NCI-H774 (cell line): ENCODE measurements at regions not wholly inside any gene's neighbourhood (a gene's known extent, or its start where the extent isn't known, plus 50 kb on each side); places are given as distances from the start of the nearest gene placed in this dataset.
A peak's percentile ranks its signal among the peaks of the same experiment; 100 is the strongest.

Experiments
- DNase-seq: peaks from one replicate; lab custom pipeline; 2025; lab: John Stamatoyannopoulos, UW

DNA sequence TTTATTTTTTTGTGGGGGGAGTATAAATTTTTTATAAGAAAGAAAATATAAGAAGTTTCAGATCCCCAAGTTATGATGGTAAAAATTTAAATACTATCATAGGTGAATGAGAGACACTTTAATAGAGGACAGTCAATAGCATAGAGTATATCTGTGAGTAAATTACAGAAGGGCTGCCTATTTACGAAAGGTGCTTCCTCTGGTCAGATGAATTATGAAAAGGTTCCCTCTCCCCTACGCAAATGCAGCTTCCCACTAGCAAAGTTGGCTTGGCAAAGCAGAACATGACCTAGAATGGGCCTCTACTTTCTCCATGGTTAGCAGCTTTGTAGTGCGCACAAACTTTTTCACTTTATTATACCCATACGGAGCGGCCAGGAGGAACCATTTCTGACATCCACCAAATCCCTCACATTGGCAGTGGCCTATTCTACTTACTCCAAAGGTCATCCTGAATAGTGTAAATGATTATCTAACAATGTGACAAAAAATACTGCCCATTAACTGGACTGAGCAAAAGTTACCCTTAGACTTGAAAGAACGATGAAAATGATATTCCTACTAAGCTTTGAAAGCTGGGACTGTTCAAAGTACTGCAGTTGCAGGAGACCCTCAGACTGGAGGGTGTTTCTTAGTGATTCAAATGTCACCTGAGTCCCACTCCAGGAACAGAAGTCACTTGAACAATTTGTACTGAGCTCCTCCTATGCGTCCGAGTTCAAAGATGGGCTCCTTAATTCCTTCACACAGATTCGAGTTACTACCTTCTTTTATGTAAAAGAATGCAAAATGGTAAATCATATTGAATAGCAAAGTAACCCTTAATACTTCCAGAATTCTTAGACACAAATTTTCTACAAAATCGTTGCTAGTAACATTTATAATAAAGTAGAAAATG is 148.5 kb downstream of the NOL4 start:
- no peak for DNase-seq

GRCh38 chr18:34061226-34061625 is 163.5 kb downstream of the NOL4 start:
- no peak for DNase-seq

GRCh38 chr18:34055227-34055626 is 169.5 kb downstream of the NOL4 start:
- DNase-seq, result no peak

DNA sequence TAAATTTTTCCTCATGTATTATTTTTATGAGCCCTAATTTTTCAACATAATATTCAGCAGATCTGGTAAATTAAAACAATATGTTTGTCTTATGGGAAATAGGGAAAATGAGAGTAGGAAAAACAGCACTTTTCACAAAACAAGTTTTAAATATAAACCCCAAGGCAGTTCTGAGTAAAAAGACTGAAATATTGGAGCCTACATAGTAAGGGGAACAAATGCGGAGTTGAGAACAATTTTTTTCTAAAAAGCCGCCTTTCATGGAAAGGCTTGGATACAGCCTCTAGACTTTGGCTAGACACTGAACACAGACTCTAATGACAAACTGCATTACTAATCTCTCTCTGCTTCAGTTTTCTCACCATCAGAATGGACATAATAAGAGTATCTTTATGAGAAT is 174.1 kb downstream of the NOL4 start:
- DNase-seq, result no peak

- no peak for DNase-seq
Observed at GRCh38 chr18:34049511-34049910, 175.2 kb downstream of the NOL4 start.

DNA sequence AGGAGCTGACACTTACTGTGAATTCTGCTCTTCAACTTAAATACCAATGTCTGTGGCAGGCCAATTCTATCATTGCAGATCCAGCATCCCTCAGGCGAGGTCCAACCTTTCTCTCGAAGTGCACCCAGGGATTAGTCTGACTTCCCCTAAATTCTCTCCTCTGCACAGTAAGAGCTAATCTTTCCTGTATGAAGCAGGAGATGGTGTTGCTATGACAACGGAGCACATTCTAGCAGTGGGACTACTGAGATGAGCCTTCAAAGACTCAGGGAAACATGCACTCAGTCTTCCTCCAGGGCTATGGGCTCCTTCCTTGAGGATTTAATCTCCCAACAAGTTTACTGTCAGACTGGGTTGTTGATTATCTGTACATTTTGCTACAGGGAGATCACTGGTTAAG is 176.3 kb downstream of the NOL4 start:
- no peak for DNase-seq

DNA sequence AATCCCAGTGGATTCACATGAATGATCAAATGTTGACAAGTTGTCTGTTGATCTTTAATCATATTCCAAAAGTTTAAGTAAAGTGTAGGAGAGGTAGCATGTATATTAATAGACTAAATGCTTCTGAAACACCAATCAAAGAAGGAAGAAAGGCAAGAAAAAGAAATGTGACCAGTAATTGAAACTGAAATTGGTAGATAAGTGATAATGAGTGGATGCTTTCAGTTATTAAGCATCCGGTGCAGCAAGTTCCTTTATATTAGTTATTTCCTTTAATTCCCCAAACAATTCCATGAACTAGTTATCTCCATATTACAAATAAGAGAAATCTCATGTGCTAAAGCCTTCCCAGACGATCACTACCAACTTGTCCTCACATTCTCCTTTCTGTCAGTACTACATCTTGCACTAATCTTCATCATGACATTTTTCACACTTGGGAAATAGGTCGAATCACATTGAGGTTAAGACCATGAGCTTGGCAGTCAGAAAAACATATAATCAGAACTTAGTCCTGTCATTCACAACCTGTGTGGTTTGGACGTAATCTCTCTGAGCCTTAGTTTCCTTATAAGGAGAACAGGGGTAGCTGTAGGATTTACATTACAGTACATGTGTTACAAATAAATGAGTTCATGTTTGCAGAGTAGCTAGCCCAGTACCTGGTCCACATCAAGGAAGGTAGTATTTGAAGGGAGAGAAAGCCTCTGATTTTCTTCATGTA is 182.1 kb downstream of the NOL4 start:
- DNase-seq, result no peak

GRCh38 chr18:34039611-34040010 is 185.1 kb downstream of the NOL4 start:
- no peak for DNase-seq

GRCh38 chr18:34039201-34039600 is 185.5 kb downstream of the NOL4 start:
- peak; percentile 60 for DNase-seq

- DNase-seq, result no peak
Observed at GRCh38 chr18:34038086-34038485, 186.6 kb downstream of the NOL4 start.

DNA sequence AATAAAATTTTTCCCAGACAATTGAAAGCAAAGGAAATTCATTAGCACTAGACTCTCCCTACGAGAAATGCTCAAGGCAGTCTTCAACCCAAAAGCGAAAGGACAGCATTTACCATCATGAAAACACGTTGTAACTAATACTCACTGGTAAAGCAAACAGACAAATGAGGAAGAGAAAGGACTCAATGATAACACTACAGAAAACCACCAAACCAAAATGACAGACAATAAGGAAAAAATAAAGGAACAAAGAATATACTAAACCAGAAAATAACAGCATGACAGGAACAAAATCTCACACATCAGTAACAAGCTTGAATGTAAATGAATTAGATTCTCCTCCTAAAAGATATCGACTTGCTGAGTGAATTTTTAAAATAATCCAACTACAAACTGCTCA is 190.7 kb downstream of the NOL4 start:
- DNase-seq, result no peak

- no peak for DNase-seq
Observed at GRCh38 chr18:34031810-34032209, 192.9 kb downstream of the NOL4 start.

DNA sequence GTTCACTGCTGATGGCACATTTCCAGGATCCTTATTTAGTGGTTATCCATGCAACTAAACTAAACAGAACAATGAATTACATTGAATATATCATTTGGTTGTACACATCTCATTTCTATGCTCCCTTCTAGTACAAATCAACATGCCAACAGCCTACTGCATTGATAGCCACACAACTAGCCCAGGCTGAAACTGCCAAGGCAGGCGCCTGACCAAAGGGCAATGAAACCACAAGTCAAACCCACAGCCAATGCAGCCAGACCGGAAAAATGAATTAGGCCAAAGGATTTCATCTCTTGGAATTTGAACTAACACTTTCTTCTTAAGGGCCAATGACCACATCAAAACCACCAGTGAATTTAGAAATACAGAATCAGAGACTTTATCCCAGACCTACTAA is 196.4 kb downstream of the NOL4 start:
- DNase-seq, result peak; percentile 36

- no peak for DNase-seq
Observed at GRCh38 chr18:34025191-34025801, 199.4 kb downstream of the NOL4 start.

- no peak for DNase-seq
Observed at GRCh38 chr18:34023471-34023870, 201.2 kb downstream of the NOL4 start.

DNA sequence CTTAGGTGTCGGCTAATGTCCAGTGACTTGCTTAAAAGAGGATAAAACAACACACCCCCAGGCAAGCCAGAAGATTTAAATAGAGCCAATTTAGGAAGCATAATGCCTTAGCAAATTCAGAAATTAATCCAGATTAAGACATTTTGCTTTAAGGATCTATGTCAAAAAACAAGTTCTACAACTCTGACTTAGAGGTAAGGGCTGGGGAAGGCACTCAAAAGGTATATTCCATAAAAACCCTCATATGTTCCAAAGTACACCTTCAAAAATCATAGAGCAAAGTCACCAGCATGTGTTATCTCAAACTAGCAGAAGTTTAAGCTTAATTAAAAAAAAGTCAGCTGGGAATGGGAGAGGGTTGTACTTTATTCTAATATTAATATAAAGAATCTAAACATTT is 206.4 kb downstream of the NOL4 start:
- no peak for DNase-seq

- DNase-seq, result no peak
Observed at GRCh38 chr18:34003687-34004086, 221.0 kb downstream of the NOL4 start.

DNA sequence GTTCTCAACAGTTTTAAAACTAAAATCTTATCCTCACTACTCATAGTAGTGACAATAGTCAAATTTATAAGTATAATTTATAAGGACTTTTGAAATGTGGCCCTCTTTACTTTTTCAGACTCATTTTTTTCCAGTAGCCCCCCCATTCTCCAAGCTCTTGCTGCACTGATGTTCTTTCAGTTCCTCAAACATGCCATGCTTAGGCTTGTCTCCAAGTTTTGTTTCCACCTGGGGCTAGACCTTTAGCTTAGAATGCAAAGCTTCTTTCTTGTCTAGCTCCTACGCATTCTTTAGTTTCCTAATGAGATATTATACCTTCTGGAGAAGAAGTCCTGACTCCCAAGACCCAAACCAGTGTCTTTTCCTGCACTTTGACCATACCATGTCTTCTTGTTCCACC is 222.6 kb downstream of the NOL4 start:
- no peak for DNase-seq

DNA sequence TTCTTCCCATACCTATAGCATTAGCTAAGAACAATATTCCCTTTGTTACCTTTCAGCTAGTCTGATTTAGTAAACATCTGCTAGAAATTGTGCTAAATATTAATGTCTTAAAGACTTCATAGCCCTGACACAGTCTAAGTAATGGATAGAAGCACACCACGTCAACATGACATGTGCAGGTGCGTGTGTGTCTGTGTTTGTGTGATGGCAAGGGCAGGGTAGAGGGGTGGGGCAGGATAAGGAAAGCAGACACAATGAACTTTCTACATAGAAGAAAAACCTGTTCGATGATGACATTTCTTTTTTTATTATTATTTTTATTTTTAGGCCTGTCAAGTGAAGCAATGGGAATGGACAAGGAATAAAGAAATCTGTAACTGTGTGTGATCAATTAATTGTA is 223.3 kb downstream of the NOL4 start:
- no peak for DNase-seq

GRCh38 chr18:33987206-33987605 is 237.5 kb downstream of the NOL4 start:
- DNase-seq, result no peak

- no peak for DNase-seq
Observed at GRCh38 chr18:33983126-33983525, 241.6 kb downstream of the NOL4 start.

- DNase-seq, result peak; percentile 41
Observed at GRCh38 chr18:33960417-33960816, 264.3 kb downstream of the NOL4 start.

GRCh38 chr18:33959609-33960008 is 265.1 kb downstream of the NOL4 start:
- DNase-seq, result peak; percentile 20
